Parathyroid adenoma (tissue), 2 donors: ENCODE measurements at regions not wholly inside any gene's neighbourhood (a gene's known extent, or its start where the extent isn't known, plus 50 kb on each side); places are given as distances from the start of the nearest gene placed in this dataset.

Experiments used
- H2AFZ ChIP-seq: fragments of 300-600 bp; sonication (generic); one replicate; pipeline ENCODE4 v1.7.0; 2017; ENCODE audit warnings: antibody characterized with exemption, mild to moderate bottlenecking
- H3K27ac ChIP-seq: fragments of 300-600 bp; sonication (generic); one replicate; pipeline ENCODE4 v1.7.0; 2017
- H3K27me3 ChIP-seq: fragments of 300-600 bp; sonication (generic); one replicate; pipeline ENCODE4 v1.7.0; 2017; ENCODE audit warnings: low read length; ENCODE audit not compliant: control insufficient read depth, insufficient read depth
- H3K36me3 ChIP-seq: fragments of 300-600 bp; sonication (generic); one replicate; pipeline ENCODE4 v1.7.0; 2017; ENCODE audit warnings: low read length; ENCODE audit not compliant: control insufficient read depth, insufficient read depth
- H3K4me1 ChIP-seq: fragments of 300-600 bp; sonication (generic); one replicate; pipeline ENCODE4 v1.7.0; 2017; ENCODE audit warnings: control low read depth
- H3K4me2 ChIP-seq: fragments of 300-600 bp; sonication (generic); one replicate; pipeline ENCODE4 v1.7.0; 2017; ENCODE audit warnings: low read length
- H3K4me3 ChIP-seq: fragments of 300-600 bp; sonication (generic); one replicate; pipeline ENCODE4 v1.7.0; 2017; ENCODE audit warnings: low read depth, low read length
- H3K79me2 ChIP-seq: fragments of 300-600 bp; sonication (generic); one replicate; pipeline ENCODE4 v1.7.0; 2017; ENCODE audit warnings: control low read depth
- H3K9ac ChIP-seq: fragments of 300-600 bp; sonication (generic); one replicate; pipeline ENCODE4 v1.7.0; 2017; ENCODE audit warnings: mild to moderate bottlenecking
- H3K9me3 ChIP-seq: fragments of 300-600 bp; sonication (generic); one replicate; pipeline ENCODE4 v1.7.0; 2017; ENCODE audit warnings: low read length; ENCODE audit not compliant: control insufficient read depth
- CTCF ChIP-seq: fragments of 300-600 bp; sonication (generic); IDR thresholded peaks from one replicate; pipeline ENCODE4 v1.7.0; 2017; ENCODE audit warnings: antibody characterized with exemption, mild to moderate bottlenecking
- donor health status: primary hyperparathyroidism.

DNA sequence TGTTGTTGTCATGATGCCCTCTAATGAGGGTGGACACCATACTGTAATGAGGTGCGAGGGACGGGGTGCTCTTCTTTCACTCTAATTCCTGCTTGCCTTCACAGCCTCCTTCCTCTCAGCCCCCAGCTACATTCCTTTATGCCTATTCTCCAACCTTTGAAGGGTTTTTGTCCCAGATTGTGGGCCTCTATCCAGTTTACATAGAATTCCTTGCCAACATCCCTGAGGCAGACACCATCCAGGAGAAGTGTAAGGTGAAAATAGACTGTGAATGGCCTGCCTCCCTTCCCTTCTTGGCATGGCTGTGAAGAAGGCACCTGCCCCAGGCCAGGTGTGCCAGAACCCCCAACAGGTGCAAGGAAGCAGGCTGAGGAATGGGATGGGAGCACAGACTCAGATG is 122.3 kb downstream of the CHST1 start:
- Histone ChIP-seq H3K9ac (no peak overlapping the region), H2AFZ (no peak overlapping the region), H3K79me2 (no peaks in the 10 kb centered on the region), H3K4me1 (no peaks in the 10 kb centered on the region), H3K9me3 (no peaks in the 10 kb centered on the region), H3K36me3 (no peaks in the 10 kb centered on the region), H3K4me2 (no peak overlapping the region), H3K27ac (no peak overlapping the region), H3K27me3 (no peaks in the 10 kb centered on the region), H3K4me3 (no peak overlapping the region)
- no peak for TF ChIP-seq CTCF

DNA sequence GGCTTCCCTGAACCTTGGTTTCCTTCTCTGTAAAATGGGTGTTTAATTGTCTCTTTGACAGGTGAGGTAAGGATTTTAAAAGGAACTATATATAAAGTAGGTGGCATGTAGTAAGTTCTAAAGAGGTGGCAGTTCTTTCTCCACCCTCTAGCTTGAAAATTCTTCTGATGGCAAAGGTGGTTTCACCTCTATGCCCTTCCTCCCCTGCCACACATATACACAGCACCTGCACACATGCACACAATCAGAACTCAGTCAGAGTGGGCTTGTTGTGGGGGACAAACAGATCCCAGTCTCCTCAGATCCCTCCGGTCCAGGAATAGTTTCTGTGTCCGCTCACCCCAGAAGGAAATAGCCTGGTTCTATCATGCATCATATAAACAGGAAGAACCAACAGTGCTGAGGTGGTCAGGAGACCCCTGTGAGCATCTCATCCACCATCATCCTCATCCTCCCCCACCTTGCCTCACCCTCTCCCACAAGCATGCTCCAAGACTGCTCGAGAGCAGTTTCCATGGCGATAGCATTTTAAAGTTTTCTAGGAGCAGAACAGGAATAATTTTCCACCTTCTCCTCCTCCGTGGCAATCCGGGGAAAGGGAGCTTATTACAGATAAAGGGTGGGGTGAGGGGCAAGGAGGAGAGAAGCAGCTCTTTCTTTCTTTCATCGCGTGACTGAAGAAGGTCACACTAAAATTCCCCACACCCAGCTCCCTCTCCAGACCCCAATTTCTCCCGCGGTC is 123.6 kb downstream of the CHST1 start:
- Histone ChIP-seq H3K9me3 (no peaks in the 10 kb centered on the region), H3K4me3 (no peak overlapping the region), H3K9ac (no peak overlapping the region), H3K36me3 (no peaks in the 10 kb centered on the region), H3K27me3 (no peaks in the 10 kb centered on the region), H3K79me2 (no peaks in the 10 kb centered on the region), H2AFZ (no peak overlapping the region), H3K27ac (no peak overlapping the region), H3K4me2 (no peak overlapping the region), H3K4me1 (no peaks in the 10 kb centered on the region)
- TF ChIP-seq CTCF: no peak

GRCh38 chr11:45538939-45539338 is 126.5 kb downstream of the CHST1 start:
- H3K4me3 ChIP-seq: no peak overlapping the region
- H3K9me3 ChIP-seq: no peaks in the 10 kb centered on the region
- H3K27me3 ChIP-seq: no peaks in the 10 kb centered on the region
- H3K36me3 ChIP-seq: no peaks in the 10 kb centered on the region
- H3K79me2 ChIP-seq: no peaks in the 10 kb centered on the region
- no peak overlapping the region for H3K4me2 ChIP-seq
- no peak for TF ChIP-seq CTCF
- H3K27ac ChIP-seq: no peak overlapping the region
- H3K9ac ChIP-seq: no peak overlapping the region
- H3K4me1 ChIP-seq: no peaks in the 10 kb centered on the region
- H2AFZ ChIP-seq: no peak overlapping the region

DNA sequence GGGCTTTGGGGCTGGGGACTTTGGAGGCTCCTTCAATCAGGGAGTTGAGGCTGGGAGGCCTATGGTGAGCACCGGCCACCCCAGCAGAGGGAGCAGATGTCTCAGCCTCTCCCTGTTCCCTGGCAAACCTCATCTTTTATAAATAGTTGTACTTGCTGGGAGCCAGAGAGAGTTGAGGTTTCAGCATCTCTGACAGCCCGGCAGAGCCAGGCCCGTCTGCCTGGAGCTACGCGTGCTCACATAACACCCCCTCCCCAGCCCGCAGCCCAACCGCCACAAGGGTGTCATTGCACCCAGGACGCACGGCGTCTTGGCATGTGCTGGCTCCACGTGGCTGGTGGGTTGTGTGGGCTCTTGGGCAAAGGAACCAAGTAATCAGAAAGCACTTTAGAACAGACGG is 127.1 kb downstream of the CHST1 start:
- Histone ChIP-seq H3K79me2 (no peaks in the 10 kb centered on the region), H3K36me3 (no peaks in the 10 kb centered on the region), H3K9ac (no peak overlapping the region), H3K4me3 (no peak overlapping the region), H3K9me3 (no peaks in the 10 kb centered on the region), H3K4me2 (no peak overlapping the region), H3K4me1 (no peaks in the 10 kb centered on the region), H2AFZ (no peak overlapping the region), H3K27ac (no peak overlapping the region), H3K27me3 (no peaks in the 10 kb centered on the region)
- no peak for TF ChIP-seq CTCF

DNA sequence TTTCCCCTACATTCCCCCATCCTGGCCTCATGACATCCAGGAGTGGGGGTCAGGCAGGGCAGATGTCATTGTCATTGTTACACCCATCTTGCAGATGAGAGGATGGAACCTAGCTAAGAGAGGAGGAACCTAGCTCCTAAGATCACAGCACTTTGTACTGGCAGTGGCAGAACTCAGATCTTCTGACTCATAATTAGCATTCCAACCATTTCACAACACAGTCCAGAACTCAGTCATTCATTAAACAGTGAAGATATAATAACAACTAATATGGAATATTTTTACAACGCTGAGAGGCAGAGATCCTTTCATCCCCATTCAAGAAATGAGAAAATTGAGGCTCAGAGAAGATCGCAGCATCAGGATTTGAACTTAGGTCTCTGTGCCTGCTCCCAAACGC is 127.8 kb downstream of the CHST1 start:
- Histone ChIP-seq H3K4me2 (no peak overlapping the region), H3K27me3 (no peaks in the 10 kb centered on the region), H3K79me2 (no peaks in the 10 kb centered on the region), H3K4me1 (no peaks in the 10 kb centered on the region), H2AFZ (no peak overlapping the region), H3K27ac (no peak overlapping the region), H3K9ac (no peak overlapping the region), H3K9me3 (no peaks in the 10 kb centered on the region), H3K36me3 (no peaks in the 10 kb centered on the region), H3K4me3 (no peak overlapping the region)
- no peak for TF ChIP-seq CTCF
